GM12878 (cell line): ENCODE measurements at regions not wholly inside any gene's neighbourhood (a gene's known extent, or its start where the extent isn't known, plus 50 kb on each side); places are given as distances from the start of the nearest gene placed in this dataset.

ENCODE experiments used
- ATAC-seq: fragments of 200-7000 bp; cut with Tn5 transposase; 3 replicates; pipeline ENCODE4 v1.9.1; 2020; ENCODE audit warnings: mild to moderate bottlenecking, moderate library complexity
- BruUV-seq: library from RNA; stranded (reverse); fragments of 400-500 nt; replicated peaks from 2 replicates; lab custom pipeline; 2021; lab: Mats Ljungman, UMichigan
- CTCF ChIA-PET: fragments of 300-600 bp; sonication (Branson Sonifier 250); formaldehyde crosslinking; extraction: SDS; loops from one replicate; lab custom pipeline; 2021; ENCODE audit warnings: inconsistent platforms; lab: Yijun Ruan, JAX
- POLR2A ChIA-PET: fragments of 350-600 bp; formaldehyde crosslinking; extraction: SDS; loops from one replicate; lab custom pipeline; 2021; ENCODE audit warnings: inconsistent platforms; lab: Charles Lee
- RAD21 ChIA-PET: fragments of 300-600 bp; sonication (Branson Sonifier 250); formaldehyde crosslinking; loops from one replicate; lab custom pipeline; 2023; ENCODE audit warnings: antibody characterized with exemption; ENCODE audit not compliant: unreplicated experiment; lab: Charles Lee
- SMC1A ChIA-PET: fragments of 300-600 bp; sonication (Branson Sonifier 250); formaldehyde crosslinking; loops from one replicate; lab custom pipeline; 2023; ENCODE audit not compliant: unreplicated experiment, uncharacterized antibody; lab: Charles Lee
- DNase-seq: peaks from one replicate; pipeline ENCODE4 v3.0.0-alpha.2; 2011; ENCODE audit warnings: low read depth, low spot score
- FAIRE-seq: peaks from 3 replicates; lab custom pipeline; 2011; peaks lifted over from hg19 to GRCh38; lab: Jason Lieb, UNC
- H2AFZ ChIP-seq: 2 replicates; pipeline ENCODE4 v1.6.0; 2011; ENCODE audit warnings: low read depth, low read length, control low read depth; ENCODE audit not compliant: control insufficient read depth
- H3K27ac ChIP-seq: 2 replicates; pipeline ENCODE4 v1.5.1; 2011; ENCODE audit warnings: control low read depth; ENCODE audit not compliant: control insufficient read depth, insufficient read depth
- H3K27me3 ChIP-seq, 2 experiments: replicated peaks in 1 of 2; 2 replicates each; pipeline versions ENCODE4 v1.6.0 to v1.6.1; 2011; ENCODE audit warnings: low read length in 1 of 2; ENCODE audit not compliant: control insufficient read depth in 2 of 2, insufficient read depth in 2 of 2
- H3K36me3 ChIP-seq, 2 experiments: 2 replicates each; pipeline ENCODE4 v1.5.1; 2011; ENCODE audit warnings: low read length in 1 of 2; ENCODE audit not compliant: control insufficient read depth in 2 of 2, insufficient read depth in 2 of 2
- H3K4me1 ChIP-seq: 2 replicates; pipeline ENCODE4 v1.6.1; 2011; ENCODE audit warnings: mild to moderate bottlenecking, low read length, moderate library complexity, mixed read lengths; ENCODE audit not compliant: control insufficient read depth, insufficient read depth
- H3K4me2 ChIP-seq: 2 replicates; pipeline ENCODE4 v1.6.0; 2011; ENCODE audit warnings: control low read depth; ENCODE audit not compliant: control insufficient read depth, insufficient read depth
- H3K4me3 ChIP-seq: fragments of 200-600 bp; sonication (generic); 2 replicates; pipeline ENCODE4 v1.5.1; 2016
- H3K79me2 ChIP-seq: 2 replicates; pipeline ENCODE4 v1.6.0; 2011; ENCODE audit warnings: low read length; ENCODE audit not compliant: control insufficient read depth, insufficient read depth
- H3K9ac ChIP-seq: 2 replicates; pipeline ENCODE4 v1.8.0; 2011; ENCODE audit warnings: low read length, control low read depth, mixed read lengths; ENCODE audit not compliant: control insufficient read depth, insufficient read depth
- H3K9me3 ChIP-seq: replicated peaks from 3 replicates; pipeline ENCODE4 v1.5.1; 2011; ENCODE audit warnings: mild to moderate bottlenecking, low read length; ENCODE audit not compliant: control insufficient read depth, insufficient read depth
- H4K20me1 ChIP-seq: 2 replicates; pipeline ENCODE4 v1.6.0; 2011; ENCODE audit not compliant: control insufficient read depth, insufficient read depth
- ASH2L ChIP-seq: fragments of 300-600, 200-600 bp; sonication (generic); IDR thresholded peaks from 2 replicates; pipeline ENCODE4 v1.6.1; 2017; ENCODE audit warnings: low read depth, mild to moderate bottlenecking, borderline replicate concordance
- IRF4 ChIP-seq: IDR thresholded peaks from 2 replicates; pipeline ENCODE4 v1.6.1; 2011; ENCODE audit warnings: low read depth, low read length
- JUND ChIP-seq: IDR thresholded peaks from 2 replicates; pipeline ENCODE4 v1.6.1; 2012; ENCODE audit warnings: low read depth, mild to moderate bottlenecking, low read length, improper control_type of control experiment, moderate library complexity
- NR2F1 ChIP-seq: fragments of 450-650 bp; conservative IDR thresholded peaks from 2 replicates; pipeline ENCODE4 v1.6.1; 2017; ENCODE audit warnings: mild to moderate bottlenecking
- PAX8 ChIP-seq: fragments of 450-650 bp; IDR thresholded peaks from 2 replicates; pipeline ENCODE4 v1.6.1; 2017; ENCODE audit warnings: mild to moderate bottlenecking, moderate library complexity
- POU2F2 ChIP-seq: IDR thresholded peaks from 3 replicates; pipeline ENCODE4 v1.6.1; 2011; ENCODE audit warnings: low read depth, mild to moderate bottlenecking, low read length, borderline replicate concordance
- RAD21 ChIP-seq: IDR thresholded peaks from 2 replicates; pipeline ENCODE4 v1.6.1; 2011; ENCODE audit warnings: mild to moderate bottlenecking, low read depth, low read length, moderate library complexity; ENCODE audit not compliant: insufficient read depth
- RAD51 ChIP-seq: fragments of 450-650 bp; IDR thresholded peaks from 2 replicates; pipeline ENCODE4 v1.6.1; 2016; ENCODE audit warnings: moderate library complexity, mild to moderate bottlenecking, inconsistent platforms
- SUPT20H ChIP-seq: IDR thresholded peaks from 2 replicates; pipeline ENCODE4 v1.6.1; 2011; ENCODE audit warnings: low read depth, mild to moderate bottlenecking, low read length, moderate library complexity, borderline replicate concordance; ENCODE audit not compliant: control insufficient read depth
- YBX1 ChIP-seq: fragments of 450-650 bp; IDR thresholded peaks from 2 replicates; pipeline ENCODE4 v1.6.1; 2016; ENCODE audit warnings: antibody characterized with exemption
- WGBS: methylation state at CpG from one replicate; pipeline ENCODE4 v1.1.6; 2016; ENCODE audit warnings: low lambda C conversion rate; ENCODE audit not compliant: insufficient replicate concordance, insufficient coverage; ENCODE audit errors: missing lambda C conversion rate; 5-methylcytosine and 5-hydroxymethylcytosine counted together
- in situ Hi-C: fragments of 300-500 bp; cut with MboI; formaldehyde crosslinking; loops from 9 replicates; pipeline ENCODE4 v1.14.3; 2018; ENCODE audit warnings: mixed read lengths
- intact Hi-C: fragments of 100-400 bp; cut with micrococcal nuclease; formaldehyde crosslinking; loops from one replicate; pipeline ENCODE4 v1.14.2; 2022; ENCODE audit not compliant: unreplicated experiment
- TF ChIP-seq, protein P1 (sequence below): fragments of 450-650 bp; formaldehyde crosslinking; IDR thresholded peaks from 2 replicates; pipeline ENCODE4 v1.4.0; 2022; ENCODE audit warnings: mild to moderate bottlenecking, moderate library complexity
- TF ChIP-seq, protein P2 (sequence below): fragments of 450-650 bp; IDR thresholded peaks from 2 replicates; pipeline ENCODE4 v1.6.1; 2017; ENCODE audit warnings: low read depth, mild to moderate bottlenecking, moderate library complexity
- TF ChIP-seq, protein P3 (sequence below): IDR thresholded peaks from 2 replicates; pipeline ENCODE4 v1.6.1; 2011; ENCODE audit warnings: borderline replicate concordance, low read depth, mild to moderate bottlenecking, moderate library complexity, mixed read lengths, low read length; ENCODE audit not compliant: insufficient read depth; ENCODE audit errors: extremely low read length

DNA sequence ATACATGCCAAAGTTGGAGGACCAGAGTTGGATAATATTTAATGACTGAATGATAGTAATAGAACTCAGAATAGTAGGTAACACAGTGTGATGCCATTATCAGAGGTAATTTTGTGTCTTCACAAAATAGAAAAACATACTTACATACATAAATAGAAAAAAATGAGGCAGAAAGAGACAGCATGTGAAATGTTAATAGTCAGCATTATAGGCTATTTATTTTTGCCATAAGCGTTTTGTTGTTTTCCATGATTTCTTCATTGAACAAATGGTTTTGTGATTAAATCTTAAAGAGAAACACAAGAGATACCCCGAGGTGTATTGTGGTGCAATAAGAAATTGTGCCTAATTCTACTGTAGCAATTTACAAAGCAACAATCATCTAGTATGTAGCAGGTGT lies 626.3 kb downstream of the KCNJ2 start:
- POLR2A ChIA-PET = no interaction called here
- ATAC-seq = no peak
- in situ Hi-C loops = no loop called here

DNA sequence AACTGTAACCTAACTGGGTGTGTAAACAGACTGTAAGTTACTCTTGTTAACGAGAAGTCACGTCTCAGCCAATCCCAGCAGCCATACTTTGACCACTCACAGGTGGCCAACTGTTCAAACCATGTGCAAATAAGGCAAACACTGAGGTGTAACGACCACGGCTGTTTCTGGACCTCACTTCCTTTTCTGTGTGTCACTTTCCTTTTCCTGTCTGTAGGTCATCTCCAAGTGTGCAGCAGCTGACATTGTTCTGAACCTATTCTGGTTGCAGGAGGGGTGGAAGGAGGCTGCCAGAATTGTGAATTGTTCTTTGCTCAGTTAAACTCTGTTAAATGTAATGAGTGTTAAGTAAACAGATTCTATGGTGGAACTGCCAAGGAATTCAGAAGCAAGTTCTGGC lies 627.4 kb downstream of the KCNJ2 start:
- FAIRE-seq = no peak
- CTCF ChIA-PET = interaction anchor here (1.2 kb wide), 1 partner anchor 308 kb away, joined by 3 read pairs; no protein-coding TSS in a partner anchor
- BruUV-seq = no TSS peak
- RAD21 ChIA-PET = no interaction called here
- no peaks in the 10 kb centered on the region for H3K27me3 ChIP-seq
- WGBS = 1% methylated on average over 4 of the region's 4 CpGs
- intact Hi-C loops = no loop called here
- H2AFZ ChIP-seq = no peak overlapping the region
- H3K4me3 ChIP-seq = no peak overlapping the region
- ATAC-seq = no peak
- SMC1A ChIA-PET = no interaction called here
- no peak overlapping the region for H3K9ac ChIP-seq
- no peak overlapping the region for H3K4me2 ChIP-seq
- no peaks in the 10 kb centered on the region; the same call in 2 of the 3 replicates for H3K9me3 ChIP-seq
- no peaks in the 10 kb centered on the region for H3K36me3 ChIP-seq
- H3K4me1 ChIP-seq = no peaks in the 10 kb centered on the region
- no peaks in the 10 kb centered on the region for H3K79me2 ChIP-seq
- no peak overlapping the region for H3K27ac ChIP-seq
- DNase-seq = no peak
- POLR2A ChIA-PET = no interaction called here
- in situ Hi-C loops = no loop called here
- no peaks in the 10 kb centered on the region for H4K20me1 ChIP-seq
- no peak for TF ChIP-seq RAD21
- TF ChIP-seq, protein P1, sequence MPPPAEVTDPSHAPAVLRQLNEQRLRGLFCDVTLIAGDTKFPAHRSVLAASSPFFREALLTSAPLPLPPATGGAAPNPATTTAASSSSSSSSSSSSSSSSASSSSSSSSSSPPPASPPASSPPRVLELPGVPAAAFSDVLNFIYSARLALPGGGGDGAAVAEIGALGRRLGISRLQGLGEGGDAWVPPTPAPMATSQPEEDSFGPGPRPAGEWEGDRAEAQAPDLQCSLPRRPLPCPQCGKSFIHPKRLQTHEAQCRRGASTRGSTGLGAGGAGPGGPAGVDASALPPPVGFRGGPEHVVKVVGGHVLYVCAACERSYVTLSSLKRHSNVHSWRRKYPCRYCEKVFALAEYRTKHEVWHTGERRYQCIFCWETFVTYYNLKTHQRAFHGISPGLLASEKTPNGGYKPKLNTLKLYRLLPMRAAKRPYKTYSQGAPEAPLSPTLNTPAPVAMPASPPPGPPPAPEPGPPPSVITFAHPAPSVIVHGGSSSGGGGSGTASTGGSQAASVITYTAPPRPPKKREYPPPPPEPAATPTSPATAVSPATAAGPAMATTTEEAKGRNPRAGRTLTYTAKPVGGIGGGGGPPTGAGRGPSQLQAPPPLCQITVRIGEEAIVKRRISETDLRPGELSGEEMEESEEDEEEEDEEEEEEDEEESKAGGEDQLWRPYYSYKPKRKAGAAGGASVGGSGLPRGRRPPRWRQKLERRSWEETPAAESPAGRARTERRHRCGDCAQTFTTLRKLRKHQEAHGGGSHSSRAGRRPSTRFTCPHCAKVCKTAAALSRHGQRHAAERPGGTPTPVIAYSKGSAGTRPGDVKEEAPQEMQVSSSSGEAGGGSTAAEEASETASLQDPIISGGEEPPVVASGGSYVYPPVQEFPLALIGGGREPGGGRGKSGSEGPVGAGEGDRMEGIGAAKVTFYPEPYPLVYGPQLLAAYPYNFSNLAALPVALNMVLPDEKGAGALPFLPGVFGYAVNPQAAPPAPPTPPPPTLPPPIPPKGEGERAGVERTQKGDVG (CRISPR knock-in tag) = no peak
- TF ChIP-seq, protein P2, sequence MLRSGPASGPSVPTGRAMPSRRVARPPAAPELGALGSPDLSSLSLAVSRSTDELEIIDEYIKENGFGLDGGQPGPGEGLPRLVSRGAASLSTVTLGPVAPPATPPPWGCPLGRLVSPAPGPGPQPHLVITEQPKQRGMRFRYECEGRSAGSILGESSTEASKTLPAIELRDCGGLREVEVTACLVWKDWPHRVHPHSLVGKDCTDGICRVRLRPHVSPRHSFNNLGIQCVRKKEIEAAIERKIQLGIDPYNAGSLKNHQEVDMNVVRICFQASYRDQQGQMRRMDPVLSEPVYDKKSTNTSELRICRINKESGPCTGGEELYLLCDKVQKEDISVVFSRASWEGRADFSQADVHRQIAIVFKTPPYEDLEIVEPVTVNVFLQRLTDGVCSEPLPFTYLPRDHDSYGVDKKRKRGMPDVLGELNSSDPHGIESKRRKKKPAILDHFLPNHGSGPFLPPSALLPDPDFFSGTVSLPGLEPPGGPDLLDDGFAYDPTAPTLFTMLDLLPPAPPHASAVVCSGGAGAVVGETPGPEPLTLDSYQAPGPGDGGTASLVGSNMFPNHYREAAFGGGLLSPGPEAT = no peak
- TF ChIP-seq NR2F1 = no peak
- TF ChIP-seq, protein P3, sequence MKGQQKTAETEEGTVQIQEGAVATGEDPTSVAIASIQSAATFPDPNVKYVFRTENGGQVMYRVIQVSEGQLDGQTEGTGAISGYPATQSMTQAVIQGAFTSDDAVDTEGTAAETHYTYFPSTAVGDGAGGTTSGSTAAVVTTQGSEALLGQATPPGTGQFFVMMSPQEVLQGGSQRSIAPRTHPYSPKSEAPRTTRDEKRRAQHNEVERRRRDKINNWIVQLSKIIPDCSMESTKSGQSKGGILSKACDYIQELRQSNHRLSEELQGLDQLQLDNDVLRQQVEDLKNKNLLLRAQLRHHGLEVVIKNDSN = no peak
- no peak for TF ChIP-seq SUPT20H
- TF ChIP-seq IRF4 = no peak
- no peak for TF ChIP-seq PAX8
- no peak for TF ChIP-seq RAD51
- no peak for TF ChIP-seq YBX1

More for the DNA sequence above, 626.3 kb downstream of the KCNJ2 start:
- ChIA-PET SMC1A (interaction anchor here (1.0 kb wide), 1 partner anchor 9 kb away, joined by 3 read pairs; no protein-coding TSS in a partner anchor), CTCF (interaction anchor here (1.2 kb wide), 1 partner anchor 309 kb away, joined by 3 read pairs; no protein-coding TSS in a partner anchor), RAD21 (no interaction called here)
- no peak overlapping the region for H3K27ac ChIP-seq
- intact Hi-C loops = no loop called here
- no peak for DNase-seq
- no peak overlapping the region for H3K9ac ChIP-seq
- TF ChIP-seq JUND (no peak), ASH2L (no peak), POU2F2 (no peak)
- H3K36me3 ChIP-seq = no peaks in the 10 kb centered on the region
- no peaks in the 10 kb centered on the region for H3K4me1 ChIP-seq
- 11% methylated on average over 2 of the region's 2 CpGs for WGBS
- no peaks in the 10 kb centered on the region for H4K20me1 ChIP-seq
- FAIRE-seq = no peak
- no peaks in the 10 kb centered on the region; the same call in 2 of the 3 replicates for H3K9me3 ChIP-seq
- H3K79me2 ChIP-seq = no peaks in the 10 kb centered on the region
- H3K4me2 ChIP-seq = no peak overlapping the region
- no TSS peak for BruUV-seq
- no peak overlapping the region for H2AFZ ChIP-seq
- no peaks in the 10 kb centered on the region for H3K27me3 ChIP-seq
- H3K4me3 ChIP-seq = no peak overlapping the region
